OCI-LY3 (cell line): ENCODE measurements at regions not wholly inside any gene's neighbourhood (a gene's known extent, or its start where the extent isn't known, plus 50 kb on each side); places are given as distances from the start of the nearest gene placed in this dataset.

Experiments
- H2AFZ ChIP-seq: fragments of 200-600, 300-600 bp; shearing (Covaris generic); 2 replicates; pipeline ENCODE4 v1.6.0; 2014; ENCODE audit warnings: antibody characterized with exemption, low read depth, low read length
- H3K27ac ChIP-seq: fragments of 200-600, 300-600 bp; sonication (generic); 2 replicates; pipeline ENCODE4 v1.5.1; 2014; ENCODE audit warnings: mild to moderate bottlenecking, low read length, moderate library complexity, mixed read lengths
- H3K27me3 ChIP-seq: fragments of 200-600, 300-600 bp; sonication (generic); 2 replicates; pipeline ENCODE4 v1.6.1; 2014; ENCODE audit warnings: low read depth, low read length, mixed read lengths
- H3K36me3 ChIP-seq: fragments of 200-600, 300-600 bp; sonication (generic); replicated peaks from 2 replicates; pipeline ENCODE3; 2014; ENCODE audit warnings: low read depth, low read length, mixed read lengths
- H3K4me1 ChIP-seq: fragments of 300-600, 200-600 bp; sonication (generic); 2 replicates; pipeline ENCODE4 v1.6.1; 2014; ENCODE audit warnings: low read length, mixed read lengths
- H3K4me2 ChIP-seq: fragments of 200-600, 300-600 bp; sonication (generic); 2 replicates; pipeline ENCODE4 v1.6.1; 2014; ENCODE audit warnings: low read length, mixed read lengths
- H3K4me3 ChIP-seq: fragments of 300-600, 200-600 bp; sonication (generic); 2 replicates; pipeline ENCODE4 v1.5.1; 2014; ENCODE audit warnings: antibody characterized with exemption, mild to moderate bottlenecking, low read length, moderate library complexity
- H3K79me2 ChIP-seq: fragments of 300-600, 200-600 bp; shearing (Covaris generic); 2 replicates; pipeline ENCODE4 v1.6.1; 2014; ENCODE audit warnings: mild to moderate bottlenecking, low read length, mixed read lengths
- H3K9ac ChIP-seq: fragments of 300-600, 200-600 bp; shearing (Covaris generic); 2 replicates; pipeline ENCODE4 v1.6.0; 2014; ENCODE audit warnings: mild to moderate bottlenecking, low read length, moderate library complexity
- H3K9me3 ChIP-seq: fragments of 200-600, 300-600 bp; shearing (Covaris generic); 2 replicates; pipeline ENCODE4 v1.6.1; 2014; ENCODE audit warnings: low read length, mixed read lengths; ENCODE audit not compliant: insufficient read depth
- H4K20me1 ChIP-seq: fragments of 200-600, 300-600 bp; sonication (generic); 2 replicates; pipeline ENCODE4 v1.6.1; 2016; ENCODE audit warnings: low read length, mixed read lengths; ENCODE audit not compliant: insufficient read depth
- CTCF ChIP-seq: fragments of 200-600, 300-600 bp; sonication (generic); IDR thresholded peaks from 2 replicates; pipeline ENCODE4 v1.5.1; 2014; ENCODE audit warnings: antibody characterized with exemption, low read length, low read depth
- EZH2phosphoT487 ChIP-seq: fragments of 200-600 bp; shearing (Covaris generic); IDR thresholded peaks from 2 replicates; pipeline ENCODE4 v1.6.1; 2018; ENCODE audit warnings: antibody characterized with exemption, mixed run types, low read depth

- H3K27ac ChIP-seq: no peak overlapping the region
- no peaks in the 10 kb centered on the region for H3K79me2 ChIP-seq
- H2AFZ ChIP-seq: no peak overlapping the region
- no peak overlapping the region for H3K9ac ChIP-seq
- no peaks in the 10 kb centered on the region for H3K36me3 ChIP-seq
- no peaks in the 10 kb centered on the region for H4K20me1 ChIP-seq
- no peaks in the 10 kb centered on the region for H3K9me3 ChIP-seq
- H3K27me3 ChIP-seq: no peaks in the 10 kb centered on the region
- TF ChIP-seq CTCF: no peak
- no peak for TF ChIP-seq EZH2phosphoT487
- H3K4me2 ChIP-seq: no peak overlapping the region
- H3K4me1 ChIP-seq: no peaks in the 10 kb centered on the region
- no peak overlapping the region for H3K4me3 ChIP-seq
Measured at GRCh38 chr10:125377368-125377767, 217.0 kb upstream of the CTBP2 start.

- H2AFZ ChIP-seq: no peak overlapping the region
- H3K4me2 ChIP-seq: no peak overlapping the region
- no peak overlapping the region for H3K9ac ChIP-seq
- no peaks in the 10 kb centered on the region for H3K79me2 ChIP-seq
- H3K4me1 ChIP-seq: no peaks in the 10 kb centered on the region
- no peaks in the 10 kb centered on the region for H3K9me3 ChIP-seq
- H3K27me3 ChIP-seq: no peaks in the 10 kb centered on the region
- no peak overlapping the region for H3K4me3 ChIP-seq
- no peaks in the 10 kb centered on the region for H4K20me1 ChIP-seq
- no peak for TF ChIP-seq CTCF
- no peak for TF ChIP-seq EZH2phosphoT487
- H3K36me3 ChIP-seq: no peaks in the 10 kb centered on the region
- no peak overlapping the region for H3K27ac ChIP-seq
Measured at GRCh38 chr10:125375210-125375609, 214.8 kb upstream of the CTBP2 start.

GRCh38 chr10:125373546-125373945, 213.2 kb upstream of the CTBP2 start:
- TF ChIP-seq EZH2phosphoT487 (no peak), CTCF (no peak)
- no peaks in the 10 kb centered on the region for H3K9me3 ChIP-seq
- H3K36me3 ChIP-seq: no peaks in the 10 kb centered on the region
- no peaks in the 10 kb centered on the region for H3K27me3 ChIP-seq
- H3K4me2 ChIP-seq: no peak overlapping the region
- no peak overlapping the region for H3K4me3 ChIP-seq
- H3K79me2 ChIP-seq: no peaks in the 10 kb centered on the region
- H3K9ac ChIP-seq: no peak overlapping the region
- H3K27ac ChIP-seq: no peak overlapping the region
- H2AFZ ChIP-seq: no peak overlapping the region
- no peaks in the 10 kb centered on the region for H3K4me1 ChIP-seq
- no peaks in the 10 kb centered on the region for H4K20me1 ChIP-seq

- Histone ChIP-seq H3K36me3 (no peaks in the 10 kb centered on the region), H3K4me2 (no peak overlapping the region), H3K27me3 (no peaks in the 10 kb centered on the region), H3K9ac (no peak overlapping the region), H4K20me1 (no peaks in the 10 kb centered on the region), H3K9me3 (no peaks in the 10 kb centered on the region), H3K4me3 (no peak overlapping the region), H3K4me1 (no peaks in the 10 kb centered on the region), H3K27ac (no peak overlapping the region), H2AFZ (no peak overlapping the region), H3K79me2 (no peaks in the 10 kb centered on the region)
- no peak for TF ChIP-seq CTCF
- no peak for TF ChIP-seq EZH2phosphoT487
Measured at GRCh38 chr10:125370578-125370977, 210.2 kb upstream of the CTBP2 start.
